Epithelial cell of proximal tubule (primary cell): ENCODE measurements at regions not wholly inside any gene's neighbourhood (a gene's known extent, or its start where the extent isn't known, plus 50 kb on each side); places are given as distances from the start of the nearest gene placed in this dataset.

ENCODE experiments used
- DNase-seq: peaks from one replicate; pipeline ENCODE4 v3.0.0-alpha.2; 2011; ENCODE audit warnings: low read depth
- H3K4me3 ChIP-seq: 2 replicates; pipeline ENCODE4 v1.5.1; 2011; ENCODE audit warnings: low read depth, mild to moderate bottlenecking, low read length
- TF ChIP-seq, protein P1 (sequence below): conservative IDR thresholded peaks from 2 replicates; pipeline ENCODE4 v1.5.1; 2012; ENCODE audit warnings: low read depth, mild to moderate bottlenecking, low read length

DNA sequence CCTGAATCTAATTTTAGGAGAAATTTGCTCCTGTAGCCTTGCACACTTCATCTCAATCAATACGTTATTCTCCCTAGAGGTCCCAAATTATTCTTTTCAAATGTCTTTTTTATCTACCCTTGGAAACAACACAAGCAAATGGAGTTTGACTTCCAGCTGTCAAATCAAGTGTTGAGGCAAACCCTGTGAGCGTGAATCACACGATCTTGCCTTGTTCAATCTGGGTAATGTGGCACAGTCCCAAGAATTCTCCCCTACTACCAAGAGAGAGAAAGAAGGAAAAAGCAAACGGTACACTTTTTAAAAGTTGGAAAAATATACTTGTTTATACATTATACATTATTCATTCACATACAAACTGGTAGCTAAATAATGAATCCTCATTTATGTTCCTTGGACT is 2035.3 kb upstream of the CELF4 start:
- no peak overlapping the region for H3K4me3 ChIP-seq
- TF ChIP-seq, protein P1, sequence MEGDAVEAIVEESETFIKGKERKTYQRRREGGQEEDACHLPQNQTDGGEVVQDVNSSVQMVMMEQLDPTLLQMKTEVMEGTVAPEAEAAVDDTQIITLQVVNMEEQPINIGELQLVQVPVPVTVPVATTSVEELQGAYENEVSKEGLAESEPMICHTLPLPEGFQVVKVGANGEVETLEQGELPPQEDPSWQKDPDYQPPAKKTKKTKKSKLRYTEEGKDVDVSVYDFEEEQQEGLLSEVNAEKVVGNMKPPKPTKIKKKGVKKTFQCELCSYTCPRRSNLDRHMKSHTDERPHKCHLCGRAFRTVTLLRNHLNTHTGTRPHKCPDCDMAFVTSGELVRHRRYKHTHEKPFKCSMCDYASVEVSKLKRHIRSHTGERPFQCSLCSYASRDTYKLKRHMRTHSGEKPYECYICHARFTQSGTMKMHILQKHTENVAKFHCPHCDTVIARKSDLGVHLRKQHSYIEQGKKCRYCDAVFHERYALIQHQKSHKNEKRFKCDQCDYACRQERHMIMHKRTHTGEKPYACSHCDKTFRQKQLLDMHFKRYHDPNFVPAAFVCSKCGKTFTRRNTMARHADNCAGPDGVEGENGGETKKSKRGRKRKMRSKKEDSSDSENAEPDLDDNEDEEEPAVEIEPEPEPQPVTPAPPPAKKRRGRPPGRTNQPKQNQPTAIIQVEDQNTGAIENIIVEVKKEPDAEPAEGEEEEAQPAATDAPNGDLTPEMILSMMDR, result no peak
- no peak for DNase-seq

DNA sequence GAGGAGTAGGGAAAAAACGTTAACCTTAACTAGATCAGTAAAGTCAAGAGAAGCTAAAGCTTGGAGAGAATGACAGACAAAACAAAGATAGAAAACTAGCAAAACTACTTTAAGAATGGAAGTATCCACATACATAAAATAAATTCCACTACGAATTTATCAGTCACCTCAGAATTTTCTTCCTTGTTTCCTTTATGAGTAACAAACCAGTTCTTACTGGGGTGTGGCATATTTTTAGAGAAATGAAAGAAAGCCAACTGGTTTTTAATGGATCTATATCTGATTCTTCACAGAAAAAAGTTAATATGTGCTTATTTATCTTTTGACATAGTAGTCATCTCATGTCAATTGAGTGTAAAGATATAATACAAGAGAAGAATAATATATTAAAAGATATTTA is 2033.7 kb upstream of the CELF4 start:
- no peak overlapping the region for H3K4me3 ChIP-seq
- TF ChIP-seq, protein P1, result no peak
- no peak for DNase-seq

DNA sequence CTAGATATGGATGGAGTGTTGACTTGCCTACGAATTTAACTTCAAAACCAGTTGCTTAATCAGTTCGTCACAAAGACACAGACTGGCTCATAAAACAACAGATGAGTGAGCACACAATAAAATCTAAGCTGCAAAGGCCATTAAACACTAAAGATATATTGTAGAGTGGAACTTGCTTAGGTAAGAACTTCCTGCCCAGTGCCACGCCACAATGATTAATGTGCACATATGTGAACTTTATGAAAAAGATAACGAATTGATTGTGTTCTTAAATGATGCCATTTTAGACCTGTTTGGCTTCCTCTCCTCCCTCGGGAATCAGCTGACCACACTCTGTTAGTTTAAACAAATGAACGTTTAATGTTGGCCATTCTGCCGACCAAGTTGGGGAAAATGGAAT is 2031.3 kb upstream of the CELF4 start:
- no peak for DNase-seq
- no peak overlapping the region for H3K4me3 ChIP-seq
- TF ChIP-seq, protein P1, result no peak

DNA sequence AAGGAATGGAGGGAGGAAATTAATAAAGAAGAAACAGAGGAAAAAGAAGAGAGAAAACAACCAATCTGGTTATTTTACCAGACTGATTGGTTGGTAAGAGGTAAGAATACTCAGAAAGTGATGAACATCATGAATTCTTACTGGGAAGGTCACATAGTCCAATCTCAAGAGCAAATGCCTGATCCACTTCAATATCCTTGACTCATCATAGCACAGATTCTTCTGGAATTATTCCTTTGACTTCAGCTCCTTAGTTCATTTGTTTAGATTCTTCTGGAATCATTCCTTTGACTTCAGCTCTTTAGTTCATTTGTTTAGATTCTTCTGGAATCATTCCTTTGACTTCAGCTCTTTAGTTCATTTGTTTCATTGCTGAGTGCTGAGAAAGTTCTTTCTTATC is 2030.6 kb upstream of the CELF4 start:
- H3K4me3 ChIP-seq, result no peak overlapping the region
- TF ChIP-seq, protein P1, result no peak
- no peak for DNase-seq

DNA sequence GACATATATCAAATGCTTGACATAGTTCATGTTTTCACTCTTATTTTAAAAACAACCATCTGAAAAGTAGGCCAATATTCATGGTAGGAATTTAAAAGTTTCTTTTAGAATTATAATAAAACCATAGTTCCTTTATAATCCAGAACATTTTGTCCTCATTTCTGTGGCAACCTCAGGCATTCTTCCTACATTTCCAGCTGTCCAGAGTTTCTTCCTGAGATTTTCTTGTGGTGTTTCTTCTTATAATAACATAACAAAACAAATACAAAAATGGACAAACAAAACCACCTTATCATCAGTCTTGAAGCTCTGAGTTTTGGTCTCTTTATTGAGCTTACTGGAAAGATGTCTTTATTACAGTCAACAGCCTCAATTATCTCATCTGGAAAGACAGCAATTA is 2028.6 kb upstream of the CELF4 start:
- TF ChIP-seq, protein P1, result no peak
- no peak overlapping the region for H3K4me3 ChIP-seq
- DNase-seq, result no peak

DNA sequence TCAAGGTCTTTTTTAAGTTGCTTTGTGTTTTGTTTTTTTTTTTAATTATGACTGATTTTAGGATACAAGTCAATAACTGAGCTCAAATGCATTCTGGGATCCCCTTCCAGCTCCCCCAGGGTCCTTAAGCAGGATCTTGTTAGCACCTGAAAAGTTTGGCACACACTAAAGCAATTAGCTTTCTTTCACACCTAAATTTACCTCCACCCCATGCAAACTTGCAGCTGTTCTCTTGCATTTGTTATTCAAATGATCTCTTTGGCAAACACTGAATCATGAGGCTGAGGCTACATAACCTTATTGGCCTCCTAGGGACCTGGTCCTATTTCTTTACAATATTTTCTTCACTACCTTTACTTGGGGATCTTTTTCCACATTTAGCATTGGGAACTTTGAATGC is 2026.1 kb upstream of the CELF4 start:
- TF ChIP-seq, protein P1, result no peak
- no peak overlapping the region for H3K4me3 ChIP-seq
- no peak for DNase-seq

DNA sequence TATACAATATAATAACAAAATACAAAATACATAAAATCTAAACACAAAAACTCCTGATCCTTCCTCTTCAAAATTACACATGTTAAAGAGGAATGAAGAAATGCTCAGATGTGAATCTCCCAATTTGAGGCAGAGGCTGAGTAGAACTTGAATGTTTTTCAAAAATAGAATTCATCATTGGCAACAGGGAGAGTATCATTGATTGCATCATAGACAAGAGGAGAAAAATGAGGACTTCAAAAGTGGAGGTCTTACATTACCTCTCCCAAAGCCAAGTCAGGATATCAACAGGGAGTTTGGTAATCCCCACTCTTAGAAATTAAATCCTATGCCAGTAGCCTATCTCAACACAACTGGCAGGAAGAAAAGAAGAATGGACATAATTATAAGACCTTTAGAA is 2023.9 kb upstream of the CELF4 start:
- H3K4me3 ChIP-seq, result no peak overlapping the region
- DNase-seq, result no peak

More for the DNA sequence above, 2023.9 kb upstream of the CELF4 start:
- TF ChIP-seq, protein P1, result no peak
